Right cardiac atrium (tissue), 5 donors: ENCODE measurements at regions not wholly inside any gene's neighbourhood (a gene's known extent, or its start where the extent isn't known, plus 50 kb on each side); places are given as distances from the start of the nearest gene placed in this dataset.

ENCODE experiments used
- ATAC-seq, 2 donors: fragments of 200-7000 bp; cut with Tn5 transposase; one replicate each; pipeline versions ENCODE4 v1.8.0 to v1.9.1; 2020; ENCODE audit warnings: moderate library complexity in 2 of 2, mild to moderate bottlenecking in 1 of 2
- DNase-seq, 3 donors: peaks; one replicate each; pipeline ENCODE4 v3.0.0-alpha.2; 2020
- H3K27ac ChIP-seq: one replicate; pipeline ENCODE4 v1.5.1; 2013; ENCODE audit warnings: mild to moderate bottlenecking, low read length, control low read depth, moderate library complexity
- H3K27me3 ChIP-seq: one replicate; pipeline ENCODE4 v1.6.1; 2013; ENCODE audit not compliant: control insufficient read depth, insufficient read depth
- H3K4me1 ChIP-seq: one replicate; pipeline ENCODE4 v1.6.1; 2013; ENCODE audit warnings: low read length; ENCODE audit not compliant: control insufficient read depth, insufficient read depth
- H3K4me3 ChIP-seq: one replicate; pipeline ENCODE4 v1.5.1; 2013; ENCODE audit warnings: low read length, control low read depth
- H3K9me3 ChIP-seq: one replicate; pipeline ENCODE4 v1.6.1; 2013; ENCODE audit warnings: low read length; ENCODE audit not compliant: control insufficient read depth
- WGBS: extraction: QIAGEN DNeasy Blood & Tissue Kit; methylation state at CpG from one replicate; pipeline ENCODE4 v1.1.7; 2013; 5-methylcytosine and 5-hydroxymethylcytosine counted together
- intact Hi-C, 4 donors: fragments of 100-400 bp; cut with DNase I; formaldehyde crosslinking; loops; one replicate each; pipeline versions ENCODE4 v1.11.0 to v1.14.0; 2022 to 2023
- donor health status: healthy with polysubstance abuse.
- donor health status: DM: no; HTN: yes; CAD: no.
- donor health status: DM: no; HTN: no; CAD: no.
- donor health status: DM: no; HTN: yes; CAD: no; lungs with severe emphysema.
- donor health status: DM: yes; HTN: yes; CAD: no.

- Histone ChIP-seq H3K27me3 (no peaks in the 10 kb centered on the region), H3K4me1 (no peaks in the 10 kb centered on the region), H3K27ac (no peak overlapping the region), H3K9me3 (no peaks in the 10 kb centered on the region), H3K4me3 (no peak overlapping the region)
- intact Hi-C loops, result no loop called here
- DNase-seq (no peak), ATAC-seq (no peak)
- 86% methylated on average over 6 of the region's 6 CpGs for WGBS
Observed at GRCh38 chr2:21254170-21254965, 130.6 kb downstream of the TDRD15 start.

- peak; percentile 83 for ATAC-seq
Observed at GRCh38 chr2:21256006-21256405, 132.2 kb downstream of the TDRD15 start.

GRCh38 chr2:21257621-21258020 lies 133.9 kb downstream of the TDRD15 start:
- DNase-seq (no peak), ATAC-seq (no peak)
- intact Hi-C loops, result no loop called here
- Histone ChIP-seq H3K4me1 (no peaks in the 10 kb centered on the region), H3K9me3 (no peaks in the 10 kb centered on the region), H3K27ac (no peak overlapping the region), H3K27me3 (no peaks in the 10 kb centered on the region), H3K4me3 (no peak overlapping the region)
- 75% methylated on average over 2 of the region's 2 CpGs for WGBS

More at GRCh38 chr2:21256006-21256405, 132.2 kb downstream of the TDRD15 start:
- Histone ChIP-seq H3K4me1 (no peaks in the 10 kb centered on the region), H3K9me3 (no peaks in the 10 kb centered on the region), H3K4me3 (no peak overlapping the region), H3K27me3 (no peaks in the 10 kb centered on the region), H3K27ac (no peak overlapping the region)
- DNase-seq, result peak; percentile 33 to 61 (median 48)
- 48% methylated on average over 5 of the region's 5 CpGs for WGBS
- intact Hi-C loops, result no loop called here

- 64% methylated on average over 4 of the region's 4 CpGs for WGBS
- no peak for ATAC-seq
- peaks cover 1% of the 10 kb centered on the region for H3K4me1 ChIP-seq
- intact Hi-C loops, result no loop called here
- no peak overlapping the region for H3K4me3 ChIP-seq
- DNase-seq, result no peak
- no peak overlapping the region for H3K27ac ChIP-seq
- no peaks in the 10 kb centered on the region for H3K27me3 ChIP-seq
- H3K9me3 ChIP-seq, result no peaks in the 10 kb centered on the region
Observed at GRCh38 chr2:21258082-21258481, 134.3 kb downstream of the TDRD15 start.

- H3K9me3 ChIP-seq, result no peaks in the 10 kb centered on the region
- intact Hi-C loops, result no loop called here
- no peak for ATAC-seq
- WGBS, result 79% methylated on average over 3 of the region's 3 CpGs
- H3K4me3 ChIP-seq, result no peak overlapping the region
- peaks cover 1% of the 10 kb centered on the region for H3K4me1 ChIP-seq
- no peak for DNase-seq
- no peaks in the 10 kb centered on the region for H3K27me3 ChIP-seq
- H3K27ac ChIP-seq, result no peak overlapping the region
Observed at GRCh38 chr2:21260311-21260710, 136.5 kb downstream of the TDRD15 start.

- H3K4me3 ChIP-seq, result no peak overlapping the region
- intact Hi-C loops, result no loop called here
- no peaks in the 10 kb centered on the region for H3K27me3 ChIP-seq
- DNase-seq (no peak), ATAC-seq (no peak)
- 56% methylated on average over 6 of the region's 6 CpGs for WGBS
- H3K9me3 ChIP-seq, result no peaks in the 10 kb centered on the region
- H3K4me1 ChIP-seq, result peaks cover 1% of the 10 kb centered on the region
- H3K27ac ChIP-seq, result no peak overlapping the region
Observed at GRCh38 chr2:21261591-21261990, 137.8 kb downstream of the TDRD15 start.

GRCh38 chr2:21262426-21262940 lies 138.7 kb downstream of the TDRD15 start:
- Histone ChIP-seq H3K27ac (no peak overlapping the region), H3K4me3 (no peak overlapping the region), H3K4me1 (peaks cover 2% of the 10 kb centered on the region), H3K27me3 (no peaks in the 10 kb centered on the region), H3K9me3 (no peaks in the 10 kb centered on the region)
- intact Hi-C loops, result no loop called here
- DNase-seq, result no peak
- WGBS, result 41% methylated on average over 2 of the region's 2 CpGs
- ATAC-seq, result no peak

- DNase-seq (no peak), ATAC-seq (no peak)
- 86% methylated on average over 3 of the region's 3 CpGs for WGBS
- Histone ChIP-seq H3K27ac (no peak overlapping the region), H3K4me3 (no peak overlapping the region), H3K4me1 (peaks cover 4% of the 10 kb centered on the region), H3K9me3 (no peaks in the 10 kb centered on the region), H3K27me3 (no peaks in the 10 kb centered on the region)
- intact Hi-C loops, result no loop called here
Observed at GRCh38 chr2:21263622-21264021, 139.9 kb downstream of the TDRD15 start.

- intact Hi-C loops, result no loop called here
- no peak for ATAC-seq
- Histone ChIP-seq H3K4me3 (no peak overlapping the region), H3K4me1 (peaks cover 4% of the 10 kb centered on the region), H3K9me3 (no peaks in the 10 kb centered on the region), H3K27me3 (no peaks in the 10 kb centered on the region), H3K27ac (no peak overlapping the region)
- WGBS, result 93% methylated on average over 3 of the region's 3 CpGs
- no peak for DNase-seq
Observed at GRCh38 chr2:21265752-21266151, 142.0 kb downstream of the TDRD15 start.

GRCh38 chr2:21267232-21267835 lies 143.6 kb downstream of the TDRD15 start:
- intact Hi-C loops, result no loop called here
- H3K4me1 ChIP-seq, result peaks cover 4% of the 10 kb centered on the region
- H3K27ac ChIP-seq, result no peak overlapping the region
- ATAC-seq (peak in 1 of 2 donors; percentile 27), DNase-seq (no peak)
- H3K4me3 ChIP-seq, result no peak overlapping the region
- 62% methylated on average over 5 of the region's 5 CpGs for WGBS
- H3K9me3 ChIP-seq, result no peaks in the 10 kb centered on the region
- no peaks in the 10 kb centered on the region for H3K27me3 ChIP-seq

- intact Hi-C loops, result no loop called here
- ATAC-seq (peak; percentile 82 to 83), DNase-seq (peak; percentile 77 to 89 (median 85))
- Histone ChIP-seq H3K4me3 (no peak overlapping the region), H3K27ac (no peak overlapping the region), H3K27me3 (no peaks in the 10 kb centered on the region), H3K4me1 (peaks cover 3% of the 10 kb centered on the region), H3K9me3 (no peaks in the 10 kb centered on the region)
- 68% methylated on average over 13 of the region's 13 CpGs for WGBS
Observed at GRCh38 chr2:21268197-21268877, 144.6 kb downstream of the TDRD15 start.
